ENCODE measurements at regions not wholly inside any gene's neighbourhood (a gene's known extent, or its start where the extent isn't known, plus 50 kb on each side); places are given as distances from the start of the nearest gene placed in this dataset.
A peak's percentile ranks its signal among the peaks of the same experiment; 100 is the strongest.

GRCh38 chr15:37873336-37873735 lies 61.1 kb upstream of the TMCO5A start:
- Histone ChIP-seq H3K36me3 (ENCODE audit: control insufficient read depth, insufficient read depth, low read length) (no peaks in the 10 kb centered on the region), H3K4me3 (ENCODE audit: low read depth, low read length) (no peak overlapping the region), H3K27me3 (ENCODE audit: control insufficient read depth, insufficient read depth, low read length) (no peaks in the 10 kb centered on the region)
- no peak for TF ChIP-seq CTCF (IDR thresholded peaks at IDR 0.05; ENCODE audit: insufficient read depth, low read depth, low read length)
- no peak for DNase-seq (ENCODE audit: low read depth)
- ChIA-PET CTCF (interaction anchor here (0.8 to 1.4 kb wide), 3 partner anchors 8 to 21 kb away, joined by 3 read pairs; no protein-coding TSS in a partner anchor), POLR2A (no interaction called here)

- Histone ChIP-seq H3K36me3 (ENCODE audit: control insufficient read depth, insufficient read depth, low read length) (no peaks in the 10 kb centered on the region), H3K27me3 (ENCODE audit: control insufficient read depth, insufficient read depth, low read length) (no peaks in the 10 kb centered on the region), H3K4me3 (ENCODE audit: low read depth, low read length) (no peak overlapping the region)
- TF ChIP-seq CTCF (IDR thresholded peaks at IDR 0.05; ENCODE audit: insufficient read depth, low read depth, low read length): no peak
- ChIA-PET POLR2A (no interaction called here), CTCF (interaction anchor here (1.0 kb wide), 1 partner anchor 42 kb away, joined by 5 read pairs; no protein-coding TSS in a partner anchor)
- DNase-seq (ENCODE audit: low read depth): no peak
Measured at GRCh38 chr15:37876900-37877299, 57.5 kb upstream of the TMCO5A start.

- no peaks in the 10 kb centered on the region for H3K36me3 ChIP-seq (ENCODE audit: control insufficient read depth, insufficient read depth, low read length)
- TF ChIP-seq CTCF (IDR thresholded peaks at IDR 0.05; ENCODE audit: insufficient read depth, low read depth, low read length): no peak
- POLR2A ChIA-PET: interaction anchor here (0.7 kb wide), 1 partner anchor 1381 kb away, joined by 3 read pairs; no protein-coding TSS in a partner anchor
- CTCF ChIA-PET: interaction anchor here (1.2 to 6.8 kb wide), 2 partner anchors 14 to 179 kb away, joined by 4 to 61 read pairs; no protein-coding TSS in a partner anchor
- no peaks in the 10 kb centered on the region for H3K27me3 ChIP-seq (ENCODE audit: control insufficient read depth, insufficient read depth, low read length)
- DNase-seq (ENCODE audit: low read depth): no peak
- no peak overlapping the region for H3K4me3 ChIP-seq (ENCODE audit: low read depth, low read length)
Measured at GRCh38 chr15:37877851-37878741, 56.3 kb upstream of the TMCO5A start.

- TF ChIP-seq CTCF (IDR thresholded peaks at IDR 0.05; ENCODE audit: insufficient read depth, low read depth, low read length): peak; percentile 80
- DNase-seq (ENCODE audit: low read depth): no peak
- H3K4me3 ChIP-seq (ENCODE audit: low read depth, low read length): no peak overlapping the region
- ChIA-PET POLR2A (no interaction called here), CTCF (interaction anchor here (0.6 to 6.8 kb wide), 15 partner anchors 8 to 997 kb away, joined by 3 to 61 read pairs (median 4); no protein-coding TSS in a partner anchor)
- H3K27me3 ChIP-seq (ENCODE audit: control insufficient read depth, insufficient read depth, low read length): no peaks in the 10 kb centered on the region
- no peaks in the 10 kb centered on the region for H3K36me3 ChIP-seq (ENCODE audit: control insufficient read depth, insufficient read depth, low read length)
Measured at GRCh38 chr15:37880009-37880834, 54.2 kb upstream of the TMCO5A start.

- ChIA-PET POLR2A (no interaction called here), CTCF (interaction anchor here (0.6 to 6.8 kb wide), 17 partner anchors 8 to 1106 kb away, joined by 3 to 61 read pairs (median 4); no protein-coding TSS in a partner anchor)
- Histone ChIP-seq H3K27me3 (ENCODE audit: control insufficient read depth, insufficient read depth, low read length) (no peaks in the 10 kb centered on the region), H3K4me3 (ENCODE audit: low read depth, low read length) (no peak overlapping the region), H3K36me3 (ENCODE audit: control insufficient read depth, insufficient read depth, low read length) (no peaks in the 10 kb centered on the region)
- no peak for DNase-seq (ENCODE audit: low read depth)
- no peak for TF ChIP-seq CTCF (IDR thresholded peaks at IDR 0.05; ENCODE audit: insufficient read depth, low read depth, low read length)
Measured at GRCh38 chr15:37880835-37881153, 53.6 kb upstream of the TMCO5A start.

Data from BJ (cell line).